Breast epithelium (tissue), 4 donors: ENCODE measurements at regions not wholly inside any gene's neighbourhood (a gene's known extent, or its start where the extent isn't known, plus 50 kb on each side); places are given as distances from the start of the nearest gene placed in this dataset.

Experiments
- DNase-seq, 2 donors: peaks; one replicate each; pipeline ENCODE4 v3.0.0-alpha.2; 2019; ENCODE audit warnings: low spot score in 2 of 2
- H3K27ac ChIP-seq, 2 donors: fragments of 200-600 bp; sonication (generic) in 1 of 2; one replicate each; pipeline ENCODE4 v1.5.1; 2016 to 2019; ENCODE audit warnings: mild to moderate bottlenecking in 1 of 2
- H3K27me3 ChIP-seq, 2 donors: fragments of 200-600 bp; sonication (generic) in 1 of 2; one replicate each; pipeline versions ENCODE4 v1.5.1 to v1.6.0; 2017 to 2019; ENCODE audit warnings: control low read depth in 1 of 2, mild to moderate bottlenecking in 1 of 2
- H3K36me3 ChIP-seq: fragments of 200-600 bp; one replicate; pipeline ENCODE4 v1.5.1; 2019
- H3K4me1 ChIP-seq, 2 donors: fragments of 200-600 bp; sonication (generic); one replicate each; pipeline ENCODE4 v1.5.1; 2016 to 2019; ENCODE audit warnings: control low read depth in 1 of 2
- H3K4me3 ChIP-seq, 3 donors: fragments of 200-600 bp; sonication (generic); 1 replicate in 2 of 3; 2 replicates in 1 of 3; pipeline ENCODE4 v1.5.1; 2016 to 2019; ENCODE audit warnings: mild to moderate bottlenecking in 3 of 3, moderate library complexity in 2 of 3
- H3K9me3 ChIP-seq, 2 donors: fragments of 200-600 bp; sonication (generic) in 1 of 2; one replicate each; pipeline ENCODE4 v1.5.1; 2016 to 2019; ENCODE audit warnings: control low read depth in 1 of 2
- POLR2A ChIP-seq: fragments of 450-650 bp; IDR thresholded peaks from one replicate; pipeline ENCODE4 v1.6.1; 2016; ENCODE audit warnings: antibody characterized with exemption, mild to moderate bottlenecking, moderate library complexity
- POLR2AphosphoS5 ChIP-seq, 3 donors: sonication (generic); formaldehyde crosslinking; IDR thresholded peaks; one replicate each; pipeline ENCODE4 v1.6.1; 2017; ENCODE audit warnings: antibody characterized with exemption in 3 of 3
- intact Hi-C: fragments of 100-400 bp; cut with DNase I; formaldehyde crosslinking; loops from one replicate; pipeline ENCODE4 v1.15.1; 2023; ENCODE audit warnings: low total_unique reads
- TF ChIP-seq, protein P1 (sequence below), 3 donors: fragments of 450-650 bp; IDR thresholded peaks; one replicate each; pipeline ENCODE4 v1.5.1; 2016 to 2017; ENCODE audit warnings: antibody characterized with exemption in 3 of 3, mild to moderate bottlenecking in 3 of 3, moderate library complexity in 3 of 3

DNA sequence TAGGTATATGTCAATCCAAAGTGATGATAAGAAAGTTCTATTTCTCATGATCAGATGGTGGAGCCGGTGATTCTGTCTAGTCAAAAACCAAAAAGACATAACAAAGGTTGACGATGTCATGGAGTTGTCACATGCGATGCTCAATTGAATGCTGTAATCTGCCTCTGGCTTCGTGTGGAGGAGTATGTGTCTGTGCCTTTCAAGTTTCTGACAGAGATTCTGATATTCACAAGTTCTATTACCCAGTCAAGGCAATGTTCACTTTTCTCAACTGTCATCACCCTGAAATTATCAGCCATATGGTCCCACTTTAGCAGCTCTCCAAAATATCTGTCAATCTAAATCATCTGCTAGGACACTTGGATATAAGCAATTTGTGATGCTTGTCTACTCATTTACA lies 367.6 kb upstream of the PRR20A start:
- H3K9me3 ChIP-seq = no peaks in the 10 kb centered on the region
- DNase-seq = no peak
- H3K27ac ChIP-seq = no peak overlapping the region
- no peaks in the 10 kb centered on the region for H3K36me3 ChIP-seq
- intact Hi-C loops = no loop called here
- H3K4me1 ChIP-seq = no peaks in the 10 kb centered on the region
- H3K4me3 ChIP-seq = no peak overlapping the region
- H3K27me3 ChIP-seq = no peaks in the 10 kb centered on the region
- TF ChIP-seq, protein P1, sequence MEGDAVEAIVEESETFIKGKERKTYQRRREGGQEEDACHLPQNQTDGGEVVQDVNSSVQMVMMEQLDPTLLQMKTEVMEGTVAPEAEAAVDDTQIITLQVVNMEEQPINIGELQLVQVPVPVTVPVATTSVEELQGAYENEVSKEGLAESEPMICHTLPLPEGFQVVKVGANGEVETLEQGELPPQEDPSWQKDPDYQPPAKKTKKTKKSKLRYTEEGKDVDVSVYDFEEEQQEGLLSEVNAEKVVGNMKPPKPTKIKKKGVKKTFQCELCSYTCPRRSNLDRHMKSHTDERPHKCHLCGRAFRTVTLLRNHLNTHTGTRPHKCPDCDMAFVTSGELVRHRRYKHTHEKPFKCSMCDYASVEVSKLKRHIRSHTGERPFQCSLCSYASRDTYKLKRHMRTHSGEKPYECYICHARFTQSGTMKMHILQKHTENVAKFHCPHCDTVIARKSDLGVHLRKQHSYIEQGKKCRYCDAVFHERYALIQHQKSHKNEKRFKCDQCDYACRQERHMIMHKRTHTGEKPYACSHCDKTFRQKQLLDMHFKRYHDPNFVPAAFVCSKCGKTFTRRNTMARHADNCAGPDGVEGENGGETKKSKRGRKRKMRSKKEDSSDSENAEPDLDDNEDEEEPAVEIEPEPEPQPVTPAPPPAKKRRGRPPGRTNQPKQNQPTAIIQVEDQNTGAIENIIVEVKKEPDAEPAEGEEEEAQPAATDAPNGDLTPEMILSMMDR (IDR thresholded peaks at IDR 0.05) = no peak
- no peak for TF ChIP-seq POLR2AphosphoS5 (IDR thresholded peaks at IDR 0.05)
- TF ChIP-seq POLR2A = no peak

DNA sequence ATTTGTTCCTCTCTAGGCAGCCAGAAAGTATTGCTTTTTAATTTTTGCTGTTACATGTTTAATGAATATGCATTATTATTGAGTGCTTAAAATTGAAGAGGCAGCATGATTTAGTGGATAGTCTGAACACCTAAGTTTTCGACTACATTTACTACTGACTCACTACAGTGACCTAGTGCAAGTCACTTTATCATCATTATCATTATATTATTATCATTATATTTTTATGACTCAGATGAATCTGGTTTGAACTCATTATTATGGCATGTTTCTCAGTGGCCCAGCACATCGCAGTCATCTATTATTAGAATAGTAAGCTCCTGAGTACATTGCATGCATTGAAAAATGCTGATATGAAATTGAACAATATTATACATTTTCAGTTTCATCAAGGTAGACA lies 351.2 kb upstream of the PRR20A start:
- H3K4me3 ChIP-seq = no peak overlapping the region
- H3K27ac ChIP-seq = no peak overlapping the region
- TF ChIP-seq POLR2A = no peak
- TF ChIP-seq, protein P1 (IDR thresholded peaks at IDR 0.05) = no peak
- TF ChIP-seq POLR2AphosphoS5 (IDR thresholded peaks at IDR 0.05) = no peak
- intact Hi-C loops = no loop called here
- H3K4me1 ChIP-seq = no peaks in the 10 kb centered on the region
- H3K36me3 ChIP-seq = no peaks in the 10 kb centered on the region
- DNase-seq = no peak
- H3K27me3 ChIP-seq = no peaks in the 10 kb centered on the region
- no peaks in the 10 kb centered on the region for H3K9me3 ChIP-seq

DNA sequence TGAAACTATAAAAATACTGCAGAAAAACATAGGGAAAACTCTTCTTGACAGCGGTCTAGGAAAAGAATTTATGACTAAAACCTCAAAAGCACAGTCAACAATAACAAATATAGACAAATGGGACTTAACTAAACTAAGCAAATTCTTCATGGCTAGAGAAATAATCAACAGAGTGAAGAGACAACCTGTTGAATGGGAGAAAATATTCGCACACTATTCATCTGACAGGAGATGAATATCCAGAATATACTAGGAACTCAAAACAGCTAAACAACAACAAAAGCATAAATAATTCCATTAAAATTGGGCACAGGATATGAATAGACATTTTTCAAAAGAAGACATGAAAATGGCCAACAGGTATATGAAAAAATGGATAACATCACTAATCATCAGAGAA lies 303.6 kb upstream of the PRR20A start:
- Histone ChIP-seq H3K4me1 (no peaks in the 10 kb centered on the region), H3K36me3 (no peaks in the 10 kb centered on the region), H3K27me3 (no peaks in the 10 kb centered on the region), H3K9me3 (peaks cover 0 to 4% of the 10 kb centered on the region in 2 donors), H3K4me3 (no peak overlapping the region), H3K27ac (no peak overlapping the region)
- intact Hi-C loops = no loop called here
- DNase-seq = no peak
- TF ChIP-seq, protein P1 (IDR thresholded peaks at IDR 0.05) = no peak
- no peak for TF ChIP-seq POLR2AphosphoS5 (IDR thresholded peaks at IDR 0.05)
- no peak for TF ChIP-seq POLR2A

DNA sequence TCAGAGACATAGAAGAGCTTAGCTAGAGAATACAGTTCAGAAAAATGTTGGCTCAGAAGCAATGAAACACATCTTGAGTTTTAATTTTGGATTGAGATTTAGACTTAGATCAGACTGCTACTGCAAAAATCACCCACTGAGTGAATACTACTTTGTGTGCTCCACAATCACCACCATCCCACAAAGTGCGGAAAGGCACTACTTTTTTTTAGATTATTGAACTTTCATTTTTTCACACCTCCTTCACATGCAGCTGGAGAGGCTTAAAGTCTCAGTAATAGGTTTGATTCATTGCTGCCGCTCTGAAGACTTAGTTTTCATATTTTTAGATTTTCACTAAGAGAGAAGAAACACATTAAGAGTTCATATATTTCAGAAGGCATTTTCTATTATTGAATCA lies 289.9 kb upstream of the PRR20A start:
- Histone ChIP-seq H3K27ac (no peak overlapping the region), H3K36me3 (no peaks in the 10 kb centered on the region), H3K27me3 (no peaks in the 10 kb centered on the region), H3K9me3 (no peaks in the 10 kb centered on the region), H3K4me3 (no peak overlapping the region), H3K4me1 (no peaks in the 10 kb centered on the region)
- TF ChIP-seq POLR2AphosphoS5 (IDR thresholded peaks at IDR 0.05) = no peak
- TF ChIP-seq POLR2A = no peak
- TF ChIP-seq, protein P1 (IDR thresholded peaks at IDR 0.05) = no peak
- intact Hi-C loops = no loop called here
- no peak for DNase-seq

DNA sequence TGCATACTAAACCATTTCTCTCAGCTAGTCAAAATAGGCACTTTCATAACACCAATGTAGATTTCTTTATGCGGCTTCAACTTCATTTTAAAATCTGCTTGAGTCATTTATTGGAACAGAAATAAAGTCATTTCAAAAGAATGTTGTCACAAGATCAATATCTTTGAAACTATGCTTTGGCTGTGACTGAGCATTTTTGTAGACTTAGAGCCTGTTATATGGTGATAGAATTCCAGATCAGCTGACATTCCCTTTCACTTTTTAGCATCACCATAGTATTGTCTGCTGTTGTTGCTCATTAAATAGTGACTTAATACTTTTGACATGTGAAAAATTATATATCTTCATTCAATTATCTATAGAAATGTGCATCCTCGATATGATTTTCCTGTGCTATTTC lies 279.2 kb upstream of the PRR20A start:
- H3K9me3 ChIP-seq = no peaks in the 10 kb centered on the region
- no peaks in the 10 kb centered on the region for H3K4me1 ChIP-seq
- H3K27ac ChIP-seq = no peak overlapping the region
- no peak overlapping the region for H3K4me3 ChIP-seq
- intact Hi-C loops = no loop called here
- no peak for DNase-seq
- H3K27me3 ChIP-seq = no peaks in the 10 kb centered on the region
- TF ChIP-seq POLR2A (no peak), POLR2AphosphoS5 (IDR thresholded peaks at IDR 0.05) (no peak)
- TF ChIP-seq, protein P1 (IDR thresholded peaks at IDR 0.05) = no peak
- no peaks in the 10 kb centered on the region for H3K36me3 ChIP-seq
